Heart left ventricle (tissue), 16 donors: ENCODE measurements at regions not wholly inside any gene's neighbourhood (a gene's known extent, or its start where the extent isn't known, plus 50 kb on each side); places are given as distances from the start of the nearest gene placed in this dataset.

Experiments
- ATAC-seq, 4 donors: fragments of 200-7000 bp; cut with Tn5 transposase; one replicate each; pipeline ENCODE4 v1.9.1; 2020 to 2022; ENCODE audit warnings: moderate library complexity in 4 of 4, mild to moderate bottlenecking in 3 of 4, moderate number of reproducible peaks in 1 of 4
- DNase-seq, 5 donors: peaks; one replicate each; pipeline ENCODE4 v3.0.0-alpha.2; 2020
- H3K27ac ChIP-seq, 12 donors: fragments of 200-600 bp; sonication (generic) in 4 of 12; one replicate each; pipeline versions ENCODE4 v1.5.0 to v1.8.0; 2016 to 2022; ENCODE audit warnings: mild to moderate bottlenecking in 2 of 12
- H3K27me3 ChIP-seq, 9 donors: fragments of 200-600 bp; sonication (generic) in 2 of 9; one replicate each; pipeline versions ENCODE4 v1.5.1 to v1.8.0; 2016 to 2022; ENCODE audit warnings: mild to moderate bottlenecking in 3 of 9
- H3K36me3 ChIP-seq, 9 donors: fragments of 200-600 bp; sonication (generic) in 2 of 9; one replicate each; pipeline versions ENCODE4 v1.5.0 to v1.8.0; 2018 to 2022; ENCODE audit warnings: mild to moderate bottlenecking in 2 of 9
- H3K4me1 ChIP-seq, 12 donors: fragments of 200-600 bp; sonication (generic) in 4 of 12; one replicate each; pipeline versions ENCODE4 v1.5.0 to v1.8.0; 2016 to 2022; ENCODE audit warnings: mild to moderate bottlenecking in 3 of 12
- H3K4me3 ChIP-seq, 12 donors: fragments of 200-600 bp; sonication (generic) in 4 of 12; one replicate each; pipeline versions ENCODE4 v1.5.0 to v1.8.0; 2017 to 2022; ENCODE audit warnings: mild to moderate bottlenecking in 9 of 12, moderate library complexity in 4 of 12
- H3K9me3 ChIP-seq, 12 donors: fragments of 200-600 bp; sonication (generic) in 4 of 12; one replicate each; pipeline versions ENCODE4 v1.5.0 to v1.8.0; 2016 to 2022; ENCODE audit warnings: mild to moderate bottlenecking in 1 of 12
- CTCF ChIP-seq, 12 donors: fragments of 200-600 bp; sonication (generic) in 4 of 12; IDR thresholded peaks; one replicate each; pipeline versions ENCODE4 v1.5.0 to v1.8.0; 2018 to 2022; ENCODE audit warnings: antibody characterized with exemption in 12 of 12, mild to moderate bottlenecking in 5 of 12
- POLR2A ChIP-seq, 2 donors: fragments of 450-650 bp; IDR thresholded peaks; one replicate each; pipeline ENCODE4 v1.6.1; 2017; ENCODE audit warnings: antibody characterized with exemption in 2 of 2, mild to moderate bottlenecking in 2 of 2, moderate library complexity in 2 of 2
- WGBS, 4 donors: extraction: QIAGEN DNeasy Blood & Tissue Kit in 2 of 4; methylation state at CpG; one replicate each; pipeline versions ENCODE4 v1.1.5 to v1.1.7; 2013 to 2018; 5-methylcytosine and 5-hydroxymethylcytosine counted together
- intact Hi-C, 10 donors: fragments of 100-400 bp; cut with DNase I; formaldehyde crosslinking; loops; one replicate each; pipeline versions ENCODE4 v1.11.1 to v1.14.2; 2022
- donor health status: ischemic (EF 13 %, LVEDD 7.1; RV severe dilation, severe dysfunction).
- donor health status: healthy with polysubstance abuse.
- donor health status: DM: no; HTN: yes; CAD: no.
- donor health status: DM: no; HTN: no; CAD: no.
- donor health status: ischemic (EF 25% LVEDD 6.9; RV normal size, moderate dysfunction).
- donor health status: ischemic (EF 25% LVEDD 5.7; RV mildly dilated, moderate dysfunction).
- donor health status: healthy.
- donor health status: DM: yes; HTN: yes; CAD: no.
- donor health status: ischemic (EF 35%, LVEDD 5.7; RV mildly dilated, moderate dysfunction).
- donor health status: nonischemic (EF 11% LVEDD 7.7; RV severe dilation, severe dysfunction).
- donor health status: DM: yes; HTN: yes; CAD: no.
- donor health status: PGD.
- donor health status: ischemic (EF 29% LVEDD 5.4; RV normal size, mild dysfunction).
- donor health status: nonischemic (EF 23%, LVEDD 6.1; RV moderate dilation, normal function).

GRCh38 chr2:219929835-219930234 lies 302.4 kb downstream of the SLC4A3 start:
- H3K4me1 ChIP-seq = no peaks in the 10 kb centered on the region
- no peak overlapping the region for H3K27ac ChIP-seq
- no peak overlapping the region for H3K4me3 ChIP-seq
- DNase-seq (no peak), ATAC-seq (no peak)
- no peaks in the 10 kb centered on the region for H3K9me3 ChIP-seq
- no peak for TF ChIP-seq CTCF (IDR thresholded peaks at IDR 0.05)
- no peak for TF ChIP-seq POLR2A (IDR thresholded peaks at IDR 0.05)
- H3K27me3 ChIP-seq = peaks cover 0 to 3% (median 0%) of the 10 kb centered on the region in 9 donors
- intact Hi-C loops = no loop called here
- WGBS, 4 donors = 70 to 78% (median 77%) methylated on average over 5 of the region's 5 CpGs
- H3K36me3 ChIP-seq = no peaks in the 10 kb centered on the region

GRCh38 chr2:219939647-219940046 lies 312.2 kb downstream of the SLC4A3 start:
- DNase-seq = no peak
- H3K27me3 ChIP-seq = no peaks in the 10 kb centered on the region
- H3K27ac ChIP-seq = no peak overlapping the region
- no peak for TF ChIP-seq POLR2A (IDR thresholded peaks at IDR 0.05)
- TF ChIP-seq CTCF (IDR thresholded peaks at IDR 0.05) = no peak
- intact Hi-C loops = no loop called here
- ATAC-seq = no peak
- H3K4me1 ChIP-seq = no peaks in the 10 kb centered on the region
- no peaks in the 10 kb centered on the region for H3K9me3 ChIP-seq
- H3K4me3 ChIP-seq = no peak overlapping the region
- 89 to 100% (median 92%) methylated on average over 1 of the region's 1 CpG for WGBS, 4 donors
- no peaks in the 10 kb centered on the region for H3K36me3 ChIP-seq

- DNase-seq = no peak
- 69 to 85% (median 77%) methylated on average over 4 of the region's 4 CpGs for WGBS, 4 donors
- ATAC-seq = no peak
- Histone ChIP-seq H3K4me1 (no peaks in the 10 kb centered on the region), H3K9me3 (no peaks in the 10 kb centered on the region), H3K36me3 (no peaks in the 10 kb centered on the region), H3K27me3 (no peaks in the 10 kb centered on the region), H3K4me3 (no peak overlapping the region), H3K27ac (no peak overlapping the region)
- intact Hi-C loops = no loop called here
- TF ChIP-seq CTCF (IDR thresholded peaks at IDR 0.05) (no peak), POLR2A (IDR thresholded peaks at IDR 0.05) (no peak)
Observed at GRCh38 chr2:219944866-219945265, 317.4 kb downstream of the SLC4A3 start.

GRCh38 chr2:219946021-219946420 lies 318.6 kb downstream of the SLC4A3 start:
- Histone ChIP-seq H3K9me3 (no peaks in the 10 kb centered on the region), H3K4me3 (no peak overlapping the region), H3K27me3 (no peaks in the 10 kb centered on the region), H3K27ac (no peak overlapping the region), H3K4me1 (no peaks in the 10 kb centered on the region), H3K36me3 (no peaks in the 10 kb centered on the region)
- WGBS, 4 donors = 71 to 75% (median 73%) methylated on average over 1 of the region's 1 CpG
- ATAC-seq = no peak
- DNase-seq = no peak
- TF ChIP-seq CTCF (IDR thresholded peaks at IDR 0.05) (no peak), POLR2A (IDR thresholded peaks at IDR 0.05) (no peak)
- intact Hi-C loops = no loop called here
